Keratinocyte (primary cell): ENCODE measurements at regions not wholly inside any gene's neighbourhood (a gene's known extent, or its start where the extent isn't known, plus 50 kb on each side); places are given as distances from the start of the nearest gene placed in this dataset.

Source experiments
- DNase-seq: peaks from one replicate; pipeline ENCODE4 v3.0.0-alpha.2; 2011; ENCODE audit warnings: low read depth, missing footprints, low spot score
- FAIRE-seq: peaks from 2 replicates; lab custom pipeline; 2011; peaks lifted over from hg19 to GRCh38; lab: Jason Lieb, UNC
- H2AFZ ChIP-seq: 2 replicates; pipeline ENCODE4 v1.6.0; 2012; ENCODE audit warnings: low read length, control low read depth, inconsistent platforms; ENCODE audit not compliant: control insufficient read depth
- H3K27ac ChIP-seq: 2 replicates; pipeline ENCODE4 v1.5.1; 2011; ENCODE audit warnings: low read length; ENCODE audit not compliant: control insufficient read depth, insufficient read depth
- H3K27me3 ChIP-seq: 3 replicates; pipeline ENCODE4 v1.6.0; 2011; ENCODE audit warnings: low read length; ENCODE audit not compliant: control insufficient read depth, insufficient read depth; ENCODE audit errors: extremely low read depth
- H3K36me3 ChIP-seq, 2 experiments: 2 replicates in 1 of 2; 3 replicates in 1 of 2; pipeline ENCODE4 v1.5.1; 2011; ENCODE audit warnings: low read length in 2 of 2, mild to moderate bottlenecking in 1 of 2; ENCODE audit not compliant: control insufficient read depth in 2 of 2, insufficient read depth in 2 of 2; ENCODE audit errors: extremely low read depth in 1 of 2
- H3K4me1 ChIP-seq: 3 replicates; pipeline ENCODE4 v1.5.1; 2011; ENCODE audit warnings: low read length; ENCODE audit not compliant: control insufficient read depth, insufficient read depth; ENCODE audit errors: extremely low read depth
- H3K4me2 ChIP-seq: 3 replicates; pipeline ENCODE4 v1.6.0; 2011; ENCODE audit warnings: low read depth, low read length; ENCODE audit not compliant: control insufficient read depth, insufficient read depth; ENCODE audit errors: extremely low read depth
- H3K4me3 ChIP-seq, 3 experiments: fragments of 200-600 bp in 1 of 3; sonication (generic) in 1 of 3; 2 replicates in 2 of 3; 3 replicates in 1 of 3; pipeline ENCODE4 v1.5.1; 2011 to 2016; ENCODE audit warnings: low read length in 3 of 3, mild to moderate bottlenecking in 3 of 3, control low read depth in 2 of 3, inconsistent platforms in 1 of 3, low read depth in 1 of 3, mixed read lengths in 1 of 3, mixed run types in 1 of 3, moderate library complexity in 1 of 3; ENCODE audit not compliant: control insufficient read depth in 2 of 3, insufficient read depth in 2 of 3; ENCODE audit errors: extremely low read depth in 1 of 3
- H3K79me2 ChIP-seq: 2 replicates; pipeline ENCODE4 v1.6.0; 2012; ENCODE audit warnings: low read length; ENCODE audit not compliant: control insufficient read depth, insufficient read depth
- H3K9ac ChIP-seq: 3 replicates; pipeline ENCODE4 v1.6.0; 2011; ENCODE audit warnings: low read length; ENCODE audit not compliant: control insufficient read depth, insufficient read depth; ENCODE audit errors: extremely low read depth
- H3K9me1 ChIP-seq: 3 replicates; pipeline ENCODE4 v1.6.0; 2011; ENCODE audit warnings: low read length; ENCODE audit not compliant: control insufficient read depth, insufficient read depth; ENCODE audit errors: extremely low read depth
- H3K9me3 ChIP-seq: 2 replicates; pipeline ENCODE4 v1.5.1; 2012; ENCODE audit warnings: low read depth, low read length; ENCODE audit not compliant: control insufficient read depth
- H4K20me1 ChIP-seq: 3 replicates; pipeline ENCODE4 v1.6.0; 2011; ENCODE audit warnings: low read length; ENCODE audit not compliant: control insufficient read depth, insufficient read depth; ENCODE audit errors: extremely low read depth
- CTCF ChIP-seq, 3 experiments: IDR thresholded peaks in 1 of 3; conservative IDR thresholded peaks in 1 of 3; optimal IDR thresholded peaks in 1 of 3; 2 replicates in 2 of 3; 3 replicates in 1 of 3; pipeline versions ENCODE3 to v1.5.1; 2011; ENCODE audit warnings: low read length in 3 of 3, mild to moderate bottlenecking in 3 of 3, moderate library complexity in 2 of 3, control low read depth in 1 of 3, inconsistent platforms in 1 of 3; ENCODE audit not compliant: insufficient read depth in 2 of 3; ENCODE audit errors: extremely low read depth in 1 of 3
- EZH2 ChIP-seq: IDR thresholded peaks from one replicate; pipeline ENCODE4 v1.6.1; 2012; ENCODE audit warnings: inconsistent platforms, mild to moderate bottlenecking, low read length, moderate library complexity
- dilution Hi-C: fragments of 300-500 bp; cut with MboI; formaldehyde crosslinking; loops from one replicate; pipeline ENCODE4 v1.7.0; 2020; ENCODE audit warnings: low sequenced_read_pairs; ENCODE audit not compliant: extremely low pct_ligation_motif_present

- Histone ChIP-seq H3K9me3 (no peaks in the 10 kb centered on the region), H3K36me3 (no peaks in the 10 kb centered on the region), H3K4me1 (peaks cover 24% of the 10 kb centered on the region), H3K9ac (peak overlapping the region; percentile 14), H3K4me2 (peak overlapping the region; percentile 47), H3K27ac (peak overlapping the region; percentile 71), H3K27me3 (no peaks in the 10 kb centered on the region), H3K4me3 (peak overlapping the region in 1 of 3 experiments; percentile 15), H2AFZ (no peak overlapping the region), H3K9me1 (no peaks in the 10 kb centered on the region), H4K20me1 (no peaks in the 10 kb centered on the region), H3K79me2 (no peaks in the 10 kb centered on the region)
- TF ChIP-seq CTCF (optimal IDR thresholded peaks at IDR 0.05 in 1 of 3, IDR thresholded peaks at IDR 0.05 in 1 of 3, conservative IDR thresholded peaks at IDR 0.05 in 1 of 3; ENCODE audit: extremely low read depth in 1 of 3, insufficient read depth in 2 of 3, low read length in 3 of 3) (no peak), EZH2 (no peak)
- DNase-seq (peak; percentile 72), FAIRE-seq (peak; percentile 96)
- dilution Hi-C loops = no loop called here
These were observed 133.5 kb upstream of the PARP11 start for GRCh38 chr12:4006743-4007142.

- dilution Hi-C loops = no loop called here
- Histone ChIP-seq H2AFZ (no peak overlapping the region), H3K9me3 (peaks cover 1% of the 10 kb centered on the region), H3K4me3 (no peak overlapping the region), H3K27me3 (no peaks in the 10 kb centered on the region), H3K36me3 (no peaks in the 10 kb centered on the region), H4K20me1 (no peaks in the 10 kb centered on the region), H3K4me2 (no peak overlapping the region), H3K4me1 (peaks cover 18% of the 10 kb centered on the region), H3K9ac (no peak overlapping the region), H3K9me1 (no peaks in the 10 kb centered on the region), H3K79me2 (no peaks in the 10 kb centered on the region), H3K27ac (no peak overlapping the region)
- DNase-seq (no peak), FAIRE-seq (peak; percentile 23)
- TF ChIP-seq CTCF (optimal IDR thresholded peaks at IDR 0.05 in 1 of 3, IDR thresholded peaks at IDR 0.05 in 1 of 3, conservative IDR thresholded peaks at IDR 0.05 in 1 of 3; ENCODE audit: extremely low read depth in 1 of 3, insufficient read depth in 2 of 3, low read length in 3 of 3) = no peak
- TF ChIP-seq EZH2 = no peak
These were observed 132.7 kb upstream of the PARP11 start for GRCh38 chr12:4005851-4006430.
